Motor neuron (in vitro differentiated cells): ENCODE measurements at regions not wholly inside any gene's neighbourhood (a gene's known extent, or its start where the extent isn't known, plus 50 kb on each side); places are given as distances from the start of the nearest gene placed in this dataset.

Source experiments
- ATAC-seq, 8 experiments: fragments of 200-7000 bp; cut with Tn5 transposase; replicated peaks in 6 of 8; 2 replicates each; pipeline ENCODE4 v1.8.0; 2021; ENCODE audit warnings: mild to moderate bottlenecking in 8 of 8, moderate library complexity in 8 of 8
- H3K27ac ChIP-seq, 2 donors: fragments of 250-450 bp; sonication (Bioruptor Pico); 2 replicates each; pipeline ENCODE4 v1.9.0; 2021; ENCODE audit warnings: antibody characterized with exemption in 2 of 2, mild to moderate bottlenecking in 2 of 2, moderate library complexity in 1 of 2
- H3K4me1 ChIP-seq, 2 donors: fragments of 250-450 bp; sonication (Bioruptor Pico); replicated peaks in 1 of 2; 2 replicates each; pipeline ENCODE4 v1.6.1; 2021; ENCODE audit warnings: antibody characterized with exemption in 2 of 2, mild to moderate bottlenecking in 2 of 2, moderate library complexity in 1 of 2
- H3K4me3 ChIP-seq, 5 donors: fragments of 250-450 bp; sonication (Bioruptor Pico); 2 replicates each; pipeline ENCODE4 v1.9.0; 2021; ENCODE audit warnings: antibody characterized with exemption in 5 of 5, mild to moderate bottlenecking in 5 of 5, moderate library complexity in 4 of 5
- WGBS, 10 experiments: fragments of 450-650 bp; shearing (Covaris generic); methylation state at CpG; one replicate each; pipeline ENCODE4 v1.0.0; 2022; 5-methylcytosine and 5-hydroxymethylcytosine counted together
- in situ Hi-C, 9 experiments: fragments of 400-800 bp; cut with MboI; loops; one replicate each; pipeline ENCODE4 v1.15.0; 2021; ENCODE audit warnings: low sequenced_read_pairs in 9 of 9, low pct_unique_long_range_greater_than_20kb in 2 of 9; ENCODE audit not compliant: unreplicated experiment in 9 of 9

- 0 to 100% (median 99%) methylated on average over 1 to 3 of the region's 3 CpGs; no CpG with 5 or more reads in 2 of the 10 experiments for WGBS, 10 experiments
- H3K27ac ChIP-seq: no peak overlapping the region
- H3K4me3 ChIP-seq: no peak overlapping the region
- H3K4me1 ChIP-seq: no peaks in the 10 kb centered on the region
- in situ Hi-C loops: no loop called here
- no peak for ATAC-seq
Measured at GRCh38 chr5:84605241-84605640, 220.6 kb upstream of the EDIL3 start.

- WGBS, 10 experiments: 9 to 100% (median 80%) methylated on average over 1 to 3 of the region's 3 CpGs
- no peaks in the 10 kb centered on the region for H3K4me1 ChIP-seq
- ATAC-seq: peak in 2 of 8 experiments; percentile 49 to 96
- in situ Hi-C loops: no loop called here
- no peak overlapping the region for H3K27ac ChIP-seq
- H3K4me3 ChIP-seq: no peak overlapping the region
Measured at GRCh38 chr5:84603568-84604185, 219.0 kb upstream of the EDIL3 start.

- 60 to 100% (median 80%) methylated on average over 1 of the region's 1 CpG; no CpG with 5 or more reads in 5 of the 10 experiments for WGBS, 10 experiments
- in situ Hi-C loops: no loop called here
- Histone ChIP-seq H3K4me1 (no peaks in the 10 kb centered on the region), H3K27ac (no peak overlapping the region), H3K4me3 (no peak overlapping the region)
- no peak for ATAC-seq
Measured at GRCh38 chr5:84602371-84602771, 217.7 kb upstream of the EDIL3 start.

- Histone ChIP-seq H3K4me1 (no peaks in the 10 kb centered on the region), H3K27ac (no peak overlapping the region), H3K4me3 (no peak overlapping the region)
- no peak for ATAC-seq
- 17 to 100% (median 96%) methylated on average over 1 to 3 of the region's 3 CpGs; no CpG with 5 or more reads in 3 of the 10 experiments for WGBS, 10 experiments
- in situ Hi-C loops: no loop called here
Measured at GRCh38 chr5:84599964-84600363, 215.3 kb upstream of the EDIL3 start.

GRCh38 chr5:84597904-84598303 is 213.2 kb upstream of the EDIL3 start:
- Histone ChIP-seq H3K4me1 (no peaks in the 10 kb centered on the region), H3K27ac (no peak overlapping the region), H3K4me3 (no peak overlapping the region)
- 0 to 88% (median 53%) methylated on average over 1 to 2 of the region's 2 CpGs for WGBS, 10 experiments
- no peak for ATAC-seq
- in situ Hi-C loops: no loop called here

- Histone ChIP-seq H3K27ac (no peak overlapping the region), H3K4me3 (no peak overlapping the region), H3K4me1 (no peaks in the 10 kb centered on the region)
- WGBS, 10 experiments: 17 to 100% (median 88%) methylated on average over 1 to 3 of the region's 3 CpGs; no CpG with 5 or more reads in 1 of the 10 experiments
- in situ Hi-C loops: no loop called here
- peak in 1 of 8 experiments; percentile 91 for ATAC-seq
Measured at GRCh38 chr5:84590629-84591028, 205.9 kb upstream of the EDIL3 start.

- in situ Hi-C loops: no loop called here
- no peak for ATAC-seq
- Histone ChIP-seq H3K4me3 (no peak overlapping the region), H3K4me1 (no peaks in the 10 kb centered on the region), H3K27ac (no peak overlapping the region)
- 0 to 100% (median 72%) methylated on average over 1 of the region's 1 CpG; no CpG with 5 or more reads in 4 of the 10 experiments for WGBS, 10 experiments
Measured at GRCh38 chr5:84589926-84590325, 205.2 kb upstream of the EDIL3 start.

- WGBS, 10 experiments: 22 to 100% (median 76%) methylated on average over 1 to 4 of the region's 5 CpGs; no CpG with 5 or more reads in 1 of the 10 experiments
- peak in 1 of 8 experiments; percentile 33 for ATAC-seq
Measured at GRCh38 chr5:84585218-84585617, 200.5 kb upstream of the EDIL3 start.

GRCh38 chr5:84578226-84578625 is 193.5 kb upstream of the EDIL3 start:
- Histone ChIP-seq H3K4me3 (no peak overlapping the region), H3K27ac (no peak overlapping the region), H3K4me1 (no peaks in the 10 kb centered on the region)
- 25 to 100% (median 95%) methylated on average over 1 to 5 of the region's 5 CpGs; no CpG with 5 or more reads in 1 of the 10 experiments for WGBS, 10 experiments
- no peak for ATAC-seq
- in situ Hi-C loops: no loop called here

More at GRCh38 chr5:84585218-84585617, 200.5 kb upstream of the EDIL3 start:
- Histone ChIP-seq H3K27ac (no peak overlapping the region), H3K4me1 (no peaks in the 10 kb centered on the region), H3K4me3 (no peak overlapping the region)
- in situ Hi-C loops: no loop called here

- Histone ChIP-seq H3K4me1 (peaks cover 2% of the 10 kb centered on the region in 2 donors), H3K4me3 (no peak overlapping the region), H3K27ac (no peak overlapping the region)
- 33 to 100% (median 90%) methylated on average over 1 to 3 of the region's 3 CpGs; no CpG with 5 or more reads in 1 of the 10 experiments for WGBS, 10 experiments
- in situ Hi-C loops: no loop called here
- ATAC-seq: no peak
Measured at GRCh38 chr5:84573017-84573712, 188.5 kb upstream of the EDIL3 start.

- no peak overlapping the region for H3K4me3 ChIP-seq
- in situ Hi-C loops: no loop called here
- WGBS, 10 experiments: 0 to 100% (median 93%) methylated on average over 1 of the region's 1 CpG; no CpG with 5 or more reads in 3 of the 10 experiments
- no peak overlapping the region for H3K27ac ChIP-seq
- ATAC-seq: no peak
- H3K4me1 ChIP-seq: peaks cover 11 to 34% of the 10 kb centered on the region in 2 donors
Measured at GRCh38 chr5:84569307-84569706, 184.6 kb upstream of the EDIL3 start.

- WGBS, 10 experiments: 11 to 80% (median 59%) methylated on average over 1 of the region's 1 CpG; no CpG with 5 or more reads in 2 of the 10 experiments
- ATAC-seq: no peak
- in situ Hi-C loops: no loop called here
- Histone ChIP-seq H3K4me3 (no peak overlapping the region), H3K4me1 (peaks cover 15 to 36% of the 10 kb centered on the region in 2 donors), H3K27ac (no peak overlapping the region)
Measured at GRCh38 chr5:84568171-84568570, 183.5 kb upstream of the EDIL3 start.

GRCh38 chr5:84565866-84566265 is 181.2 kb upstream of the EDIL3 start:
- ATAC-seq: peak in 2 of 8 experiments; percentile 12 to 24
- Histone ChIP-seq H3K27ac (no peak overlapping the region), H3K4me3 (no peak overlapping the region), H3K4me1 (peaks cover 15 to 36% of the 10 kb centered on the region in 2 donors)
- in situ Hi-C loops: no loop called here
- WGBS, 10 experiments: 0 to 100% (median 32%) methylated on average over 1 of the region's 1 CpG; no CpG with 5 or more reads in 2 of the 10 experiments
